SH-SY5Y (cell line): ENCODE measurements at regions not wholly inside any gene's neighbourhood (a gene's known extent, or its start where the extent isn't known, plus 50 kb on each side); places are given as distances from the start of the nearest gene placed in this dataset.

ENCODE experiments used
- GATA2 ChIP-seq: IDR thresholded peaks from 2 replicates; pipeline ENCODE4 v1.6.1; 2011; ENCODE audit warnings: mild to moderate bottlenecking, low read depth, low read length
- GATA3 ChIP-seq: IDR thresholded peaks from 2 replicates; pipeline ENCODE4 v1.6.1; 2011; ENCODE audit warnings: low read depth, mild to moderate bottlenecking, low read length, moderate library complexity

DNA sequence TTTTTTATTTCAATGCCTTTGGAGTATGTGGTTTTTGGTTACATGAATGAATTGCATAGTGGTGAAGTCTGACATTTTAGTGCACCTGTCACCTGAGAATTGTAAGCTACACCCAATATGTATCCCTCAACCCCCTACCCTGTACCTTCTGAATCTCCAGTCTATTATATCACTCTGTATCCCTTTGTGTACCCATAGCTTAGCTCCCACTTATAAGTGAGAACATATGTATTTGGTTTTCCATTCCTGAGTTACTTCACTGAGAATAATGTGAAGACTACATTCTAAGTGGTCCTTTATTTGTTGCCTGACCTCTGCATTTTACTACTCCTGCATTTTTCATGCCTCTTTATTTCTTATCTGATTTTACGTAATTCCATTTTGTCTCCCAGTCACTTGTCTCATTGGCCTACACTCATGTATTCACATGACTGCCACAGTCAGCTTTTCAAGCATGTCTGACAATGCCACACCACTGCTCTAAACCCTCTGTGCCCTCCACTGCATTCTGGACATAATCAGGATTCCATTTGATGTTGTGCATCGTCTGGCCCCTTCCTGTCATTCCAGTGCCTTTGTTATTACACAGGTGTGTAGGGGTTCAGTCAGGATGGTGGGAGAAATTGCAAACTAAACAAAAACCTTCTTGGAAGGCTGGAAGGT, 1325.5 kb downstream of the XPNPEP1 start:
- no peak for TF ChIP-seq GATA2
- no peak for TF ChIP-seq GATA3
